DMS 273 (cell line): ENCODE measurements at regions not wholly inside any gene's neighbourhood (a gene's known extent, or its start where the extent isn't known, plus 50 kb on each side); places are given as distances from the start of the nearest gene placed in this dataset.
"Not testable (repeated sequence)": the region's sequence is repeated elsewhere in the genome, so short reads cannot be mapped to it uniquely, and the experiment has no call there.

Experiments used
- DNase-seq: peaks from one replicate; lab custom pipeline; 2025; ENCODE audit not compliant: unreplicated experiment; lab: John Stamatoyannopoulos, UW

DNA sequence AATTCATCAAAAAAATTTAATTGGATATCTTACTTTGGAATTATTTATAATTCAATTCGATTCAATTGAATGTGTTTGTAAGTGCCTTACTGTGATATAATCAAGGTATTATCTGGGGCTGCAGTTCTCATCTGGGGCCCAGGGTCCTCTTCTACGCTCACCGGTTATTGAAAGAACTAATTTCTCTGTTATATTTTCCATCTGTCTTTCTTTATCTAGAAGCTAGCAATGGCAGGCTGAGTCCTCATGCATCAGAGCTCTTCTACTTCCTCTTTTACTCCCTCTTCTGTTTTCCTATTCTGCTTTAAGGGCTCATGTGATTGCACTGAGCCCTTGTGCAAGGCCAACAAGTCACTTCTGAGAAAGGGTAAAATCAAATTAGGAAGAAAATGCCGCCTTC lies 315.6 kb downstream of the RAD51AP2 start:
- DNase-seq, result not testable (repeated sequence)

DNA sequence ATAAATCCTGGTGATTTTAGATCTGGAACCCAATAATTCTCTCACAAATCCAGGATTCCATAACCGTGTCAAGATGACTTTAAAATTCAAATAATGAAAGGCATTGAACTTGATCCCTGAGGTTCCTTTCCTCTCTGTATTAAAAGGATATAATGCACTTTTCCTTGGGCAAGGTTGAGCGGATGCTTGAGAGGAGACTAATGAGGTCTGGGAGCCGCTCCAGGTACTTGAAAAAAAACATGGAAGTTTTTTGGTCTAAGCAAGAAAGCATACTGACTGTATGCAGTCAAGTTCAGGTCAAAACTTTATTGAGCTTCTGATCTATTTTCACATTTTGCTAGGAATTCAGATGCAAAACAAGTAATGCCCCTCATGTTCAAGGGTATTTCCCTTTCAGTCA lies 318.5 kb downstream of the RAD51AP2 start:
- no peak for DNase-seq

- no peak for DNase-seq
Measured at GRCh38 chr2:17196380-17196779, 321.9 kb downstream of the RAD51AP2 start.

DNA sequence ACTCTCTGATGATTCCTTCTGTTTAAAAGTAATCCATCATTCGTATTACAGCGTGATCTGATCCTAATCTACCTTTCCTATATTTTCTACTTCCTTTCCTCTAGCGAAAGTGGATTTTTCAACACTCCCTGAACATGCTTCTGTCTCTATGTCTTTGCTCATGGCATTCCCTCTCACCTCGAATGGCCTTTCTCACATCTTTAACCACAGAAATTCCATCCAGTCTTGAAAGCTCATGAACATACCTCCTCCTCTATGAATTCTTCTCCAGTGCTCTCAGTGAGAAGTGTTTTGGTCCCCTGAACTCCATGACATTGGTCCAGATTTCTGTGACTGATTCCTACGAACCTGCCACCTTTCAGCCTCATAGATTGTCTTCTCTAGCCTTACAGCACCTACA lies 323.2 kb downstream of the RAD51AP2 start:
- no peak for DNase-seq

- no peak for DNase-seq
Measured at GRCh38 chr2:17194083-17194482, 324.2 kb downstream of the RAD51AP2 start.

DNA sequence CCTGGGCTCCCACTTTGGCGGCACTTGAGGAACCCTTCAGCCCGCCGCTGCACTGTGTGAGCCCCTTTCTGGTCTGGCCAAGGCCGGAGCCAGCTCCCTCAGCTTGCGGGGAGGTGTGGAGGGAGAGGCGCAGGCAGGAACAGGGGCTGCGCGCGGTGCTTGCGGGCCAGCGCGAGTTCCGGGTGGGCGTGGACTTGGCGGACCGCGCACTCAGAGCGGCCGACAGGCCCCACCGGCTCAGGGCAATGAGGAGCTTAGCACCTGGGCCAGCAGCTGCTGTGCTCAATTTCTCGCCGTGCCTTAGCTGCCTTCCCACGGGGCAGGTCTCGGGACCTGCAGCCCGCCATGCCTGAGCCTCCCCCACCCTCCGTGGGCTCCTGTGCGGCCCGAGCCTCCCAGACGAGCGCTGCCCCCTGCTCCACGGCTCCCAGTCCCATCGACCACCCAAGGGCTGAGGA lies 324.8 kb downstream of the RAD51AP2 start:
- DNase-seq, result not testable (repeated sequence)

GRCh38 chr2:17191223-17191622 lies 327.0 kb downstream of the RAD51AP2 start:
- DNase-seq, result no peak

GRCh38 chr2:17190527-17190926 lies 327.7 kb downstream of the RAD51AP2 start:
- DNase-seq, result no peak

DNA sequence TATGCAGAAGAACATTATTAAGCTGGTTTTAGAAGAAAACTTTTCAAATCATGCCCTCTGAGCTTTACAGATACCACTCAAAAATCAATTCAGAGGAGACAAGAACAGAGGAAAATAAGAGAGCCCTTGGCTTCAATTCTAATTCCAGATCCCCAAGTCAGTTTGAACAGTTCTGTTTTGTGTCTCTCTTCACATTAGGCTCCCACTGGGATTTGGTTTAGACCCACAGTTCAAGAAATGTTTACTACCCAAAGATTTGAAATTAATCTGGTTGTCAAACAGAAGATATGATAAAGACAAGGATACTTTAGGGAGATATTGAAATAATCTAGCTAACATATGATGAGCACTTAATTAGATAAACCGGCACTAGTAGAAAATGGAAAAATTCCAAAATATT lies 329.5 kb downstream of the RAD51AP2 start:
- no peak for DNase-seq

- DNase-seq, result no peak
Measured at GRCh38 chr2:17184512-17184911, 333.7 kb downstream of the RAD51AP2 start.

GRCh38 chr2:17182399-17182798 lies 335.8 kb downstream of the RAD51AP2 start:
- no peak for DNase-seq

GRCh38 chr2:17181051-17181752 lies 337.0 kb downstream of the RAD51AP2 start:
- DNase-seq, result no peak

GRCh38 chr2:17179145-17179808 lies 339.0 kb downstream of the RAD51AP2 start:
- DNase-seq, result no peak

- DNase-seq, result no peak
Measured at GRCh38 chr2:17177088-17177487, 341.2 kb downstream of the RAD51AP2 start.

- DNase-seq, result peak; percentile 29
Measured at GRCh38 chr2:17171446-17172049, 346.7 kb downstream of the RAD51AP2 start.

GRCh38 chr2:17166506-17166905 lies 351.7 kb downstream of the RAD51AP2 start:
- no peak for DNase-seq

DNA sequence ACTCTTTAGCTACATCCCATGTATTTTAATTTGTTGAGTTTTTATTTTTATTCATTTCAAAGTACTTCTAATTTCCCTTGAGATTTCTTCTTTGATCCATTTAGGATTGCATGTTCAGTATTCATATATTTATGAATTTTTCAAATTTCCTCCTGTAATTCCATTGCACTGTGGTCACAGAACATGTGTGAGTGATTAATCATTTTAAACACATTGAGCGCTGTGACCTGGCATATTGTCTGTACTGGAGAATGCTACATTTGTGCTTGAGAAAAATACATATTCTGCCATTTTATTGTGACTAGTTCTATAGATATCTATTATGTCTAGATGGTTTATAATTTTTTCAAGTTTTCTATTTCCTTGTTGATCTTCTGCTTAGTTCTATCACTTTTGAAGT lies 353.7 kb downstream of the RAD51AP2 start:
- no peak for DNase-seq

DNA sequence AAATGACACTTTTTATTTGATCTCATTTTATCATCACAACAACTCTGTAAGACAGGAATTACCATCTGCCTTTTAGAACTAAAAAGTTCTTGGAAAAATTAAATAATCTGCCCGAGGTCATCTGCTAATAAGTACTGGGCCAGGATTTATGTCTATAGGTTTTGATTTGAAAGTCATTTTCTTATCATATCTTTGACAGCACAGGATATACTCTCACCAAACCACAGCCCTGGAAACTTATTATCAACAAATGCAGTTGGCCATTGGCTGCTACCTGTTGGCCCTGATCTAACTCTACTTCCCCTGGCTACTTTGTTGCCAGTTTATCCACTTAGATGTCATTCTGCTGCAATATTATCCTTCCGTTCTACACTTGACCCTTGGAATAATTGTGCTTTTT lies 354.6 kb downstream of the RAD51AP2 start:
- DNase-seq, result no peak

DNA sequence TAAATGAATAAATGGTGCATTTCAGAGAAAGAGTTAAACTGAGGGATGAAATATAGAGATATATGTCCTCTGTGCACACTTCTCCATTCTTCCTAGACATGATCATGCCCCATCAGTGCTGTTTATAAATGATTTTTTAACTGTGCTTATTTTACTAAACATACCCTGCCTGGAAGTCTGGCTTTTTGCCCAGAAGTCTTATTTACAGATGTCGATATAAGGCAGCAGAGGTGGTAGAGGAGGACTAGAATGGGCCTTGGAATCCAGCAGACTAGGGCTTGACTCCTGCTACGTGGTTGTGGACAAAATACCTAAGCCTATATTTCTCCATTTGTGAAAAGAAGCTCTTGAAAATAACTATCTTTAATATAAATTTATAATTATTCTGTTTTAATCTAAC lies 355.5 kb downstream of the RAD51AP2 start:
- peak; percentile 1 for DNase-seq

DNA sequence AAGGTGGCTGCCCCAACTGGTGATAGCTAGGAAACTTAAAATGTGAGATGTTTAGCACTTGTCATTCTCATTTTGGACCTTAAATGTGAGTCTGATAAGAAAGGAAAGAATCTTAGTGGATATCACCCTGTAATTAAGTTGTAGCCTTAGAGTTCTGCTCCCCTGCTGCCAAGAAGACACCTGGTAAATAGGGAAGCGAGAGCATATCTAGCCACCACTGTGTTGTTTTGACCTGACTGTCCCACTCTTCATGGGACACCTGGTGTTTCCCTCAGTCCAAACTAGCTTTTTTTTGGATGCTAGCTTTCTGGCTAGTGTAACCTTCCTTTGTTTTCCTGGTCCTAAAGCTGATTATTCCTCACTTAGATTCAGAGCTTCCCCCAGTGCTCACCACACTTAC lies 357.6 kb downstream of the RAD51AP2 start:
- DNase-seq, result no peak

GRCh38 chr2:17156086-17156485 lies 362.2 kb downstream of the RAD51AP2 start:
- DNase-seq, result no peak

DNA sequence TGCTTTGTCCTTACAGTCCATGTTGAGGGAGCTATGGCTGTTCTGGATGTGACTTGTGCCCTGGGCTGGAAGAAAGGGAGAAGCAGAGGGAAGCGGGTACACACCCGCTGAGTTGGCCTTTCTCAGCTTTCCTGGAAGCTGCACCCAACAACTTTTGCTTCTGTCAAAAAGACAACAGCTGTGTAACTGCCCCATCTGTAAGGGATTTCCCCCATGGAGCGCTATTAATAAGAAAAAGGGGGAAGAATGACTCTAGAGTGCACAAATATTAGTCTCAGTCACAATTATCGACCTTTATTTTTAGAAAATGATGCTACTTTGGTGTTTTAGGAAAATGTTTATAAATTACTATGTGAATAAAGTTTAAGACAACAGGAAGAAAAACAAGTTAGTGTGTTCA lies 368.3 kb downstream of the RAD51AP2 start:
- DNase-seq, result no peak
